ENCODE measurements at regions not wholly inside any gene's neighbourhood (a gene's known extent, or its start where the extent isn't known, plus 50 kb on each side); places are given as distances from the start of the nearest gene placed in this dataset.

DNA sequence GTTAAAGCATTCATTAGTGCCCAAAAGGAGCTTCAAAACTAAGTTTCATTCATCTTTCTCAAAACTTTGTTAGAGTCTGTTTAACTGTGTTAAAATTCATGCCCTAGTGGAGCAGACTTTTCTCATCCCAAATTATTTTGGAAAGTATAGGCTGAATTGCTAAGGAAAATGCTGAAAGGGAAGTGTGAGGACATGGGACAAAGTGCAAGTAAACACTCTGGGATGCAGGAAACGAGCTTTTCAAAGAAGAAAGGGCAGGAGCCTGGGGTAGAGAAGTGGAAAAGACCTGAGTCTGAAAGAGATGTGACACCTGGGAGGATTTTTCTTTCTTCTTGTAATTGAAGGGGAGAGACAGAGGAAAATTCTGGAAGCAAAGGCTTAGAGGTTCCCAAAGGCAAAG, 93.1 kb upstream of the ANKRD1 start:
- TF ChIP-seq CTCF (IDR thresholded peaks at IDR 0.05) (no peak), EP300 (IDR thresholded peaks at IDR 0.05) (no peak), POLR2A (IDR thresholded peaks at IDR 0.05) (no peak)

Measured in ovary (tissue), 3 donors.